Suprapubic skin (tissue), 4 donors: ENCODE measurements at regions not wholly inside any gene's neighbourhood (a gene's known extent, or its start where the extent isn't known, plus 50 kb on each side); places are given as distances from the start of the nearest gene placed in this dataset.

Source experiments
- EP300 ChIP-seq: sonication (generic); formaldehyde crosslinking; IDR thresholded peaks from one replicate; pipeline ENCODE4 v1.6.1; 2017; ENCODE audit warnings: antibody characterized with exemption
- POLR2A ChIP-seq, 2 donors: fragments of 450-650 bp; IDR thresholded peaks; one replicate each; pipeline ENCODE4 v1.6.1; 2017; ENCODE audit warnings: antibody characterized with exemption in 2 of 2, mild to moderate bottlenecking in 2 of 2, moderate library complexity in 2 of 2
- POLR2AphosphoS5 ChIP-seq, 3 donors: sonication (generic); formaldehyde crosslinking; IDR thresholded peaks; one replicate each; pipeline ENCODE4 v1.6.1; 2017; ENCODE audit warnings: antibody characterized with exemption in 3 of 3
- TF ChIP-seq, protein P1 (sequence below), 2 donors: fragments of 200-600 bp in 1 of 2; fragments of 450-650 bp in 1 of 2; sonication (generic) in 1 of 2; IDR thresholded peaks; one replicate each; pipeline ENCODE4 v1.5.1; 2016 to 2019; ENCODE audit warnings: antibody characterized with exemption in 2 of 2, mild to moderate bottlenecking in 1 of 2, moderate library complexity in 1 of 2

GRCh38 chr7:10472115-10472514 lies 501.6 kb upstream of the PHF14 start:
- TF ChIP-seq POLR2AphosphoS5 (IDR thresholded peaks at IDR 0.05) (no peak), POLR2A (IDR thresholded peaks at IDR 0.05) (no peak), EP300 (no peak)
- TF ChIP-seq, protein P1, sequence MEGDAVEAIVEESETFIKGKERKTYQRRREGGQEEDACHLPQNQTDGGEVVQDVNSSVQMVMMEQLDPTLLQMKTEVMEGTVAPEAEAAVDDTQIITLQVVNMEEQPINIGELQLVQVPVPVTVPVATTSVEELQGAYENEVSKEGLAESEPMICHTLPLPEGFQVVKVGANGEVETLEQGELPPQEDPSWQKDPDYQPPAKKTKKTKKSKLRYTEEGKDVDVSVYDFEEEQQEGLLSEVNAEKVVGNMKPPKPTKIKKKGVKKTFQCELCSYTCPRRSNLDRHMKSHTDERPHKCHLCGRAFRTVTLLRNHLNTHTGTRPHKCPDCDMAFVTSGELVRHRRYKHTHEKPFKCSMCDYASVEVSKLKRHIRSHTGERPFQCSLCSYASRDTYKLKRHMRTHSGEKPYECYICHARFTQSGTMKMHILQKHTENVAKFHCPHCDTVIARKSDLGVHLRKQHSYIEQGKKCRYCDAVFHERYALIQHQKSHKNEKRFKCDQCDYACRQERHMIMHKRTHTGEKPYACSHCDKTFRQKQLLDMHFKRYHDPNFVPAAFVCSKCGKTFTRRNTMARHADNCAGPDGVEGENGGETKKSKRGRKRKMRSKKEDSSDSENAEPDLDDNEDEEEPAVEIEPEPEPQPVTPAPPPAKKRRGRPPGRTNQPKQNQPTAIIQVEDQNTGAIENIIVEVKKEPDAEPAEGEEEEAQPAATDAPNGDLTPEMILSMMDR (IDR thresholded peaks at IDR 0.05): no peak
